Endothelial cell (in vitro differentiated cells): ENCODE measurements at regions not wholly inside any gene's neighbourhood (a gene's known extent, or its start where the extent isn't known, plus 50 kb on each side); places are given as distances from the start of the nearest gene placed in this dataset.

Source experiments
- DNase-seq: peaks from one replicate; pipeline ENCODE4 v3.0.0; 2021; ENCODE audit warnings: low spot score
- H3K27ac Mint-ChIP-seq: one replicate; pipeline ENCODE4 v1.8.0; 2021; ENCODE audit warnings: mixed read lengths, inconsistent platforms; ENCODE audit not compliant: unreplicated experiment
- H3K27me3 Mint-ChIP-seq: one replicate; pipeline ENCODE4 v1.8.0; 2021; ENCODE audit warnings: mild to moderate bottlenecking, moderate library complexity, mixed read lengths, inconsistent platforms; ENCODE audit not compliant: unreplicated experiment
- H3K36me3 Mint-ChIP-seq: one replicate; pipeline ENCODE4 v1.8.0; 2021; ENCODE audit warnings: mild to moderate bottlenecking, low read depth, mixed read lengths, inconsistent platforms; ENCODE audit not compliant: unreplicated experiment
- H3K4me1 Mint-ChIP-seq: one replicate; pipeline ENCODE4 v1.8.0; 2021; ENCODE audit warnings: mild to moderate bottlenecking, mixed read lengths, inconsistent platforms; ENCODE audit not compliant: unreplicated experiment
- H3K4me3 Mint-ChIP-seq: one replicate; pipeline ENCODE4 v1.8.0; 2021; ENCODE audit warnings: mild to moderate bottlenecking, mixed read lengths, inconsistent platforms; ENCODE audit not compliant: unreplicated experiment
- H3K9me3 Mint-ChIP-seq: one replicate; pipeline ENCODE4 v1.8.0; 2021; ENCODE audit warnings: mixed read lengths, inconsistent platforms; ENCODE audit not compliant: unreplicated experiment
- TF ChIP-seq, protein P1 (sequence below): fragments of 200-600 bp; sonication (generic); IDR thresholded peaks from one replicate; pipeline ENCODE4 v1.5.0; 2021; ENCODE audit warnings: antibody characterized with exemption; ENCODE audit not compliant: unreplicated experiment

DNA sequence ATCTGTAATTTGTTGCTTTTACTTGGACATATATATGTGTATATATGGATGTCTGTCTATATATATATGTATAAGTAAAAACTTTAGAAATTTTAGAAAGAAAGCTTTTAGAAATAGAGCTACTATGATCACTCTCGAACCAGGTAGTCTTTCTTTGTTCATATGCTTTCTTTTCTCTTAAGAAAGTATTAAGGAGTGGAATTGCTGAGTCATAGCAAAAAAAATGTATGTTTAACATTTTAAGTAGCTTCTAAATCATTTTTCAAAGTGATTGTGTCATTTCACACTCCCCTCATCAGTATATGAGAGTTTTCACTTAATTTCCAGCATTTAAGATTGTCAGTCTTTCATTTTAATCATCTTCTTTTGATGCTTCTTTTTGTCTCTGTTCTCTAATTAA, 447.9 kb upstream of the TECRL start:
- Mint-ChIP-seq H3K27ac (no peak overlapping the region), H3K9me3 (no peaks in the 10 kb centered on the region), H3K4me1 (peaks cover 4% of the 10 kb centered on the region), H3K27me3 (no peaks in the 10 kb centered on the region), H3K36me3 (no peaks in the 10 kb centered on the region), H3K4me3 (no peak overlapping the region)
- TF ChIP-seq, protein P1, sequence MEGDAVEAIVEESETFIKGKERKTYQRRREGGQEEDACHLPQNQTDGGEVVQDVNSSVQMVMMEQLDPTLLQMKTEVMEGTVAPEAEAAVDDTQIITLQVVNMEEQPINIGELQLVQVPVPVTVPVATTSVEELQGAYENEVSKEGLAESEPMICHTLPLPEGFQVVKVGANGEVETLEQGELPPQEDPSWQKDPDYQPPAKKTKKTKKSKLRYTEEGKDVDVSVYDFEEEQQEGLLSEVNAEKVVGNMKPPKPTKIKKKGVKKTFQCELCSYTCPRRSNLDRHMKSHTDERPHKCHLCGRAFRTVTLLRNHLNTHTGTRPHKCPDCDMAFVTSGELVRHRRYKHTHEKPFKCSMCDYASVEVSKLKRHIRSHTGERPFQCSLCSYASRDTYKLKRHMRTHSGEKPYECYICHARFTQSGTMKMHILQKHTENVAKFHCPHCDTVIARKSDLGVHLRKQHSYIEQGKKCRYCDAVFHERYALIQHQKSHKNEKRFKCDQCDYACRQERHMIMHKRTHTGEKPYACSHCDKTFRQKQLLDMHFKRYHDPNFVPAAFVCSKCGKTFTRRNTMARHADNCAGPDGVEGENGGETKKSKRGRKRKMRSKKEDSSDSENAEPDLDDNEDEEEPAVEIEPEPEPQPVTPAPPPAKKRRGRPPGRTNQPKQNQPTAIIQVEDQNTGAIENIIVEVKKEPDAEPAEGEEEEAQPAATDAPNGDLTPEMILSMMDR = no peak
- DNase-seq = no peak

DNA sequence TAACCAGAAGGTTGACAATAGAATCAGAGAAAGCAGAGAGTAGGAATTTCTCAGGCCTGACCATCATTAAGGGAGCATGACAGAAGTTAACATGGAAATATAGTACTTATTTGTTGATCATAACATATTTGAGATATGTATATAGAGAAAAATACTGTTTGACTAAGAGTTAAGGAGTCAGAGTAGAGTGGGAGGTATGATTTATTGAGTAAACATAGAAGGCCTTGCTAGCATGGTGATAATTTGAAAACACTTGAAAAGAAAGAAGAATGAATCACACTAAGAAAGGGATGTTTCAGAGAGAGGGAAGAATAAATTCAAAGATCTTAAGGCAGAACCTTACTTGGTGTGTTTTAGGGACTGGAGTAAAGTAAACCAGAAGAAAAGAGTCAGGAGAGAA, 437.2 kb upstream of the TECRL start:
- TF ChIP-seq, protein P1 = no peak
- no peaks in the 10 kb centered on the region for H3K4me1 Mint-ChIP-seq
- H3K27me3 Mint-ChIP-seq = no peaks in the 10 kb centered on the region
- H3K4me3 Mint-ChIP-seq = no peak overlapping the region
- no peaks in the 10 kb centered on the region for H3K9me3 Mint-ChIP-seq
- no peaks in the 10 kb centered on the region for H3K36me3 Mint-ChIP-seq
- H3K27ac Mint-ChIP-seq = no peak overlapping the region
- no peak for DNase-seq

GRCh38 chr4:64829749-64830148, 420.5 kb upstream of the TECRL start:
- no peak for DNase-seq
- Mint-ChIP-seq H3K27ac (no peak overlapping the region), H3K4me1 (no peaks in the 10 kb centered on the region), H3K27me3 (no peaks in the 10 kb centered on the region), H3K4me3 (no peak overlapping the region), H3K36me3 (no peaks in the 10 kb centered on the region), H3K9me3 (no peaks in the 10 kb centered on the region)
- TF ChIP-seq, protein P1 = no peak

DNA sequence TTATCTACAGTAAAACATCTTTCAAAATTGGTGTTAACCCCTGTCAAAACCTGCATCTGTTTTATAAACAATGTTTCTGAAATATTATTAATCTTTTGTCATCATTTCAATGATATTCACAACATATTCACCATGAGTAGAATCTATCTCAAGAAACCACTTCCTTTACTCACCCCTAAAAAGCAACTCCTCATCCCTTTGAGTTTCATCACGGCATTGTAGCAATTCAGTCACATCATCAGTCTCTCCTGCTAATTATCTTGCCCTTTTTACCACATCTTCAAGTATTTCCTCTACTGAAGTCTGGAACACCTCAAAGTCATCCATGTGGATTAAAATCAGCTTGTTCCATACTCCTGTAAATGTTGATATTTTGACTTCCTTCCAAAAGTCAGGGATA, 415.3 kb upstream of the TECRL start:
- Mint-ChIP-seq H3K36me3 (no peaks in the 10 kb centered on the region), H3K27me3 (no peaks in the 10 kb centered on the region), H3K27ac (no peak overlapping the region), H3K4me3 (no peak overlapping the region), H3K9me3 (no peaks in the 10 kb centered on the region), H3K4me1 (no peaks in the 10 kb centered on the region)
- DNase-seq = no peak
- TF ChIP-seq, protein P1 = no peak

- Mint-ChIP-seq H3K27ac (no peak overlapping the region), H3K4me1 (no peaks in the 10 kb centered on the region), H3K36me3 (no peaks in the 10 kb centered on the region), H3K27me3 (no peaks in the 10 kb centered on the region), H3K4me3 (no peak overlapping the region), H3K9me3 (no peaks in the 10 kb centered on the region)
- DNase-seq = no peak
- TF ChIP-seq, protein P1 = no peak
Observed at GRCh38 chr4:64822405-64822804, 413.2 kb upstream of the TECRL start.
